ENCODE measurements at regions not wholly inside any gene's neighbourhood (a gene's known extent, or its start where the extent isn't known, plus 50 kb on each side); places are given as distances from the start of the nearest gene placed in this dataset.

DNA sequence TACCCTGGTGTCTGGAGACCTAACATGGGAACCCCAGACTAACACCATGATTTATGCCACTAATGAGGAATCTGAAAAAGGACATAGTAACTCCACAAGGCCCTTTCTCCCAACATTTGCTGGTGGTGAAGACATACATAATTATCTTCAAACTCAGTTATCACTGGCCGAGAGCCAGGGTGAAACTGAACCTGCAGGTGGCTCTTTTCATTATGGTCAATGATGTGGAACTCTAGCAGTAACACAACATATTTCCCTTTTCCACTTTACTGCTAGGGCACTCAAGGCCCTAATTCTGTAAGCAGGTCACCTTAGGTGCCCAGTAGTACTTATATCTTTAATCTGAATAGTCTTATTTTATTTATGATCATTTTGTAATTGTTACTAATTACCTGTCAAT is 326.4 kb upstream of the SATB1 start:
- TF ChIP-seq GATA1 (IDR thresholded peaks at IDR 0.05; ENCODE audit: low read depth, low read length) (no peak), POLR2A (IDR thresholded peaks at IDR 0.05; ENCODE audit: low read length) (no peak)

GRCh38 chr3:18747383-18747782 is 322.2 kb upstream of the SATB1 start:
- no peak for DNase-seq
- TF ChIP-seq GATA1 (IDR thresholded peaks at IDR 0.05; ENCODE audit: low read depth, low read length) (no peak), POLR2A (IDR thresholded peaks at IDR 0.05; ENCODE audit: low read length) (no peak)

More for the DNA sequence above, 326.4 kb upstream of the SATB1 start:
- DNase-seq, result no peak

GRCh38 chr3:18745472-18745871 is 320.3 kb upstream of the SATB1 start:
- TF ChIP-seq POLR2A (IDR thresholded peaks at IDR 0.05; ENCODE audit: low read length) (no peak), GATA1 (IDR thresholded peaks at IDR 0.05; ENCODE audit: low read depth, low read length) (no peak)
- no peak for DNase-seq

DNA sequence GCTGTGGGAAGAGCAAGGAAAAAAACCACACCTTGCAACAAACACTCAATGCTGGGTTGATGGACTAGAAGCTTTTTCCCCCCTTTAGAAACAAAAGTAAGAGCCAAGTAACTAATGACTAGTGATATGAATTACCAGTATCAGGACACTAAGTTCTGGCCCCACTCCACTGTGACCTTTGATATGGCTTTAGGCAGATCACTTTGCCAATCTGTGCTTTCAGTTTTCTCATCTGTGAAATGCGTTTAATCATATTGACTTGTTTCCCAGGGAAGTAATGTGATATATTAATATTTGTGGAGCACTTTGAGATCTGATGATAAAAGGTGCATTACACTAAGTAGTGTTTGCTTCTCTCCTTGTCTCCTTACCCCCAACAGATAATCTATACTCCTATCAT is 319.3 kb upstream of the SATB1 start:
- no peak for DNase-seq
- no peak for TF ChIP-seq GATA1 (IDR thresholded peaks at IDR 0.05; ENCODE audit: low read depth, low read length)
- TF ChIP-seq POLR2A (IDR thresholded peaks at IDR 0.05; ENCODE audit: low read length), result no peak

- no peak for TF ChIP-seq GATA1 (IDR thresholded peaks at IDR 0.05; ENCODE audit: low read depth, low read length)
- TF ChIP-seq POLR2A (IDR thresholded peaks at IDR 0.05; ENCODE audit: low read length), result no peak
- no peak for DNase-seq
These were observed 318.6 kb upstream of the SATB1 start for GRCh38 chr3:18743761-18744160.

DNA sequence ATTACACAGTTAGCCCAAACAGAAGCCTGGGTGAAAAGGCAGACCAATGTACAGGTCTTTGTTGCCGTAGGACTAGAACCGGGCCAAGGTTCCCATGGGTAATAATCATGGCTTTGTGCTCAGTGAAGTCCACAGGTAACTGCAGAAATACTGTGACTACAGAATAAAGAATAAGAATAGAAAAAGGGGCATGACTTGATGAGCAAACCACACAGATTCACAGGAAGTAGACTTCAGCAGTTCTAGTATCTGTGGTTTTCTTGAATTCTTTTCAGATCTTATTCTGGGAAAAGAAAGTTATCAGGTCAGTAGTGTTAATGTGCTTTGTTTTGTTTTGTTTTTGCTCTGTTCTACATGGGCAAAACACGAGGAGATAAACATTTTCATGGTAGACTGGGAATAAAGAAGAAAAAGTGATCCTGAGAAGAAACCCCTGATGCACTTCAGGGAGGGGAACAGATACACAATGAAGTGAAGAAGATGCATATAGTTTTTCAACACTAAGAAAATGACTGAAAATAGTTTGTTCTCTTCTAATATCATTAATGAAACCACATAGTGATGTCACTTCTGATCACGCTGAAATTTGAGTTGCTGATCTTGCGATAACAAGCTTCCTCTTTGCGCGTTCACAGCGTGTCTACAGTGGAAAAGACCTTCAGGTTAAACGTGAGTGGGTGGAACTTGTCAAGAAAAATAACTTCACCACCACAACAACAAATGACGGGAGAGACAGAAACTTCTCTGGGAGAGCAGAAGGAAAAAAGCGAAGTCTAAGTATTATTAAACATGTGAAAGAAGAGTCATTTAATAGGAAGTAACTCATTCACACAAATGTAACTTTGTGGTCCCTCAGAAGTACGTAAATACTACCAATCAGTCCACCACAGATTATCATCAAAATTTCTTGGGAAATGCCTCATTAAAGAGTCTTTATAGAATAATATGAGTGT is 315.8 kb upstream of the SATB1 start:
- no peak for DNase-seq

GRCh38 chr3:18739099-18739433 is 313.9 kb upstream of the SATB1 start:
- TF ChIP-seq POLR2A (IDR thresholded peaks at IDR 0.05; ENCODE audit: low read length), result no peak
- TF ChIP-seq GATA1 (IDR thresholded peaks at IDR 0.05; ENCODE audit: low read depth, low read length), result no peak
- no peak for DNase-seq

More for the DNA sequence above, 315.8 kb upstream of the SATB1 start:
- TF ChIP-seq GATA1 (IDR thresholded peaks at IDR 0.05; ENCODE audit: low read depth, low read length), result no peak
- no peak for TF ChIP-seq POLR2A (IDR thresholded peaks at IDR 0.05; ENCODE audit: low read length)

DNA sequence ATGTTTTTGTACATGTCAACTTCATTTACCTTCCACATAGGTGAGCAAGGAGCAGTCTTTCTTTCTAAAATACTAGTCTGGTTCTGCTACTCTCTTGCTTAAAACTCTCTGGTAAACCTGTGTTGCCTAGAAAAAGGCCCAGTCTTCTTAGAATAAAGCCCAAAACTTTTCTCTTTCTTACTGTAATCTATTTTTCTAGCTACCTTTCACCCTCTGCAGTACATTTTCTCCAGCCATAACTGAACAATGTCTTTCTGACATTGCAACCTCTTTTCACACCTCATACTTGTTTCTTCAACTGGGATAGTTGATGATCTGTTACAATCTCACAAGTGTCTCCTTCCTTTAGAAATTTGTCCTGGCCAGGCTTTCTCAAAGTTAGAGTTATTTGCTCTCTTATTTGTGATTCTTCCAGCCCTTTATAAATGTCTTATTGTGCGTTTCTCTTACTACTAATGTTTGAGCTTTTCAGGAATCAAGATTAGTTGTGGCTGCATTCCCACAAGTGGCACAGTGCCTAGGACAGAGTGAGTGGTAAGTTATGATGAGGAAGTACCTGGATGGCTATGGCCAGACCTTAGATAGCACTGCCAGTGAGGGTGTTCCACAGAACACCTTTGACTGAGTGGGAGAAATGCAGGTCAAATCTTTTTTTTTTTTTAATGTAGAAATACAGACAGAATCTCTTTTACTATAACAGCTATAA is 313.4 kb upstream of the SATB1 start:
- TF ChIP-seq POLR2A (IDR thresholded peaks at IDR 0.05; ENCODE audit: low read length) (no peak), GATA1 (IDR thresholded peaks at IDR 0.05; ENCODE audit: low read depth, low read length) (no peak)
- no peak for DNase-seq

- no peak for DNase-seq
- TF ChIP-seq POLR2A (IDR thresholded peaks at IDR 0.05; ENCODE audit: low read length), result no peak
- no peak for TF ChIP-seq GATA1 (IDR thresholded peaks at IDR 0.05; ENCODE audit: low read depth, low read length)
These were observed 309.9 kb upstream of the SATB1 start for GRCh38 chr3:18735005-18735404.

DNA sequence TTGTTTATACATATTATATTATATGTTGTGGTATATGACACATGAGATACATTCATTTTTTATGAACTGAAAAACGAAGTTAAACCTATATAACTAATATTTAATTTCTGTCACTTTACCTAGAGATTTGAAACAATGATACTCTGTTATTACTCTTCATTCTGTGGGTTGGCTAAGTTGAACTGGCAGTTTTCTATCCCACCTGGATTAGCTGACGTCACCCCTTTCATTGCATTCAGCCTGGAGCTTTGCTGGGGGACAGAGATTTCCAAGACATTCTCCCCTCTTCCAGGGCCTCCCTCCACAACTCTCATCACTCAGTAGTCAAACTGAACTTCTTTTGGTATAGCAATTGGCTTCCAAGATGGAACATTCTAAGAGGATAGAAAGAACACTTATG is 309.2 kb upstream of the SATB1 start:
- TF ChIP-seq GATA1 (IDR thresholded peaks at IDR 0.05; ENCODE audit: low read depth, low read length) (no peak), POLR2A (IDR thresholded peaks at IDR 0.05; ENCODE audit: low read length) (no peak)
- DNase-seq, result no peak

- TF ChIP-seq POLR2A (IDR thresholded peaks at IDR 0.05; ENCODE audit: low read length) (no peak), GATA1 (IDR thresholded peaks at IDR 0.05; ENCODE audit: low read depth, low read length) (no peak)
- no peak for DNase-seq
These were observed 307.3 kb upstream of the SATB1 start for GRCh38 chr3:18732474-18732873.

GRCh38 chr3:18730491-18730890 is 305.4 kb upstream of the SATB1 start:
- TF ChIP-seq GATA1 (IDR thresholded peaks at IDR 0.05; ENCODE audit: low read depth, low read length), result no peak
- no peak for TF ChIP-seq POLR2A (IDR thresholded peaks at IDR 0.05; ENCODE audit: low read length)

DNA sequence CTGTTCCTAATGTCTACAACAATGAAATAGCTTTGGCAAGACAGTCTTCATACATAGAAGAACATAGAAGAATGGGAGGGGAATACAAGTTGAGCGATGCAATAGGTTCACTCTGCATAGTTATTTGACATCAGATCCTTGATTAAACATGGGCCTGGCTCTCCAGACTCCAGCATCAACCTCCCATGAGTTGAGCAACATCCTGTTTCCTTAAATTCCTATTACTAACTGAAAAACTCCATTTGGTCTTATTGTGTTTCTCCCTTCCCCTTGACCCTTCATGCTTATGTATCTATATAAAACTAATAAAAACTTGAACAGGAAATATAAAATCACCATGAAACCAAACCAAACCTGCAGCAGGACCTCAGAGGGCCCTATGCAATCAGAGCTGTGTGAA is 304.5 kb upstream of the SATB1 start:
- no peak for DNase-seq
- TF ChIP-seq GATA1 (IDR thresholded peaks at IDR 0.05; ENCODE audit: low read depth, low read length), result no peak
- TF ChIP-seq POLR2A (IDR thresholded peaks at IDR 0.05; ENCODE audit: low read length), result no peak

More at GRCh38 chr3:18730491-18730890, 305.4 kb upstream of the SATB1 start:
- DNase-seq, result no peak

DNA sequence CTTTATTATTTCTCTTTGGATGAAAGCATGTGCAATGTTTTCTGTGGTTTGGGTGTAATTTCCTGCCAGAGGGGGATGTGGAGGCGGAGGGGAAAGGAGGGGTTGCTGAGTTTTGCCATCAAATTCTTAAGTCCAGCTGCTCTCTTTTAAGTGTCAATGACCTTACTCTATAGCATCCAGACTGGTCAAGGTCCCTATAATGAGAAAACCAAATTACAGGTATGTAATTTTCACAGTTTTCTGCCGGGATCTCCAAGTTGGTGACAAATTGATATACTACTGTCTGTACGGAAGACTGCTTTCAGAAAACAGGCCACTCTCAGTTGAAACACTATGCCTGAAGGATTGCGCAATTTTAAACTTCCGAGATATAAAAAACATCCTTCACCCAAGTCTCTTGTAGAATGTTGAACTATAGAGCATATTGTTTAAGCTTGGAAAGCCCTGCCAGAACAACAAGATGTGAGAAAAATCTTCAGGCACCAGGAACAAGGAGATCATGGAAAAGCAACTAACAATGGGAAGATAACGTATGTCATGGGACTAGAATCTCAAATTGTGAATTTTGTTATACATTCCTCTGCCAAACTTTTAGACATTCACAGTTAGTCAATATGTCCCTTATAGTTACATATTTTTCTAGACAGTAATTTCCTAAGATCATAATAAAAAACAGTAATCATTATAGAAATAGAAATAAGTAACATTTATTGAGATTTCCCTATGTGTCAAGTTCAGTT is 300.7 kb upstream of the SATB1 start:
- TF ChIP-seq POLR2A (IDR thresholded peaks at IDR 0.05; ENCODE audit: low read length) (no peak), GATA1 (IDR thresholded peaks at IDR 0.05; ENCODE audit: low read depth, low read length) (no peak)
- DNase-seq, result no peak

All from erythroblast (primary cell).